ENCODE measurements at regions not wholly inside any gene's neighbourhood (a gene's known extent, or its start where the extent isn't known, plus 50 kb on each side); places are given as distances from the start of the nearest gene placed in this dataset.

DNA sequence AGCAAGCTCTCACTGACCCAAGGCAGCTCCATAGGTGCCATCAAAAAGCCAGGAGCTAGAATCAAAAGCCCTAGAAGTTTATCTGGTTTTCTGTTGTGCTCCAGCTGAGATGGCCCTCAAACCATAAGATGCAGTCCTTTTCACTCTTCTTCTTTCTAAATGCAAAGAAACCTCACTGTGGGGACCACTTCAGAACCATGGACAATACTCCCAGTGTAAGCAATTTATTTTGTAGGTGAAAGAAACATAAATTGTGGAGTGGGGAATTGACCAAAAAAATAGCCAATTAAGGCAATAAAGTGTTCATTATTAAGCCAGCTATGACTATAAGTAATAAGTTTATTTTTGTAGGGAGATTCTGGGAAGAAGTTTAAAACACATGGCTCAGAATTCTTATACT is 1399.9 kb downstream of the PLA2G4A start:
- H3K9me3 Mint-ChIP-seq: no peaks in the 10 kb centered on the region
- no peaks in the 10 kb centered on the region for H3K36me3 Mint-ChIP-seq
- H3K27me3 Mint-ChIP-seq: no peaks in the 10 kb centered on the region
- no peak overlapping the region for H3K4me3 Mint-ChIP-seq
- no peak for DNase-seq (ENCODE audit: extremely low spot score, unreplicated experiment)
- TF ChIP-seq, protein P1, sequence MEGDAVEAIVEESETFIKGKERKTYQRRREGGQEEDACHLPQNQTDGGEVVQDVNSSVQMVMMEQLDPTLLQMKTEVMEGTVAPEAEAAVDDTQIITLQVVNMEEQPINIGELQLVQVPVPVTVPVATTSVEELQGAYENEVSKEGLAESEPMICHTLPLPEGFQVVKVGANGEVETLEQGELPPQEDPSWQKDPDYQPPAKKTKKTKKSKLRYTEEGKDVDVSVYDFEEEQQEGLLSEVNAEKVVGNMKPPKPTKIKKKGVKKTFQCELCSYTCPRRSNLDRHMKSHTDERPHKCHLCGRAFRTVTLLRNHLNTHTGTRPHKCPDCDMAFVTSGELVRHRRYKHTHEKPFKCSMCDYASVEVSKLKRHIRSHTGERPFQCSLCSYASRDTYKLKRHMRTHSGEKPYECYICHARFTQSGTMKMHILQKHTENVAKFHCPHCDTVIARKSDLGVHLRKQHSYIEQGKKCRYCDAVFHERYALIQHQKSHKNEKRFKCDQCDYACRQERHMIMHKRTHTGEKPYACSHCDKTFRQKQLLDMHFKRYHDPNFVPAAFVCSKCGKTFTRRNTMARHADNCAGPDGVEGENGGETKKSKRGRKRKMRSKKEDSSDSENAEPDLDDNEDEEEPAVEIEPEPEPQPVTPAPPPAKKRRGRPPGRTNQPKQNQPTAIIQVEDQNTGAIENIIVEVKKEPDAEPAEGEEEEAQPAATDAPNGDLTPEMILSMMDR (conservative IDR thresholded peaks at IDR 0.05): no peak
- no peaks in the 10 kb centered on the region for H3K4me1 Mint-ChIP-seq (ENCODE audit: unreplicated experiment)
- H3K27ac Mint-ChIP-seq: no peak overlapping the region

DNA sequence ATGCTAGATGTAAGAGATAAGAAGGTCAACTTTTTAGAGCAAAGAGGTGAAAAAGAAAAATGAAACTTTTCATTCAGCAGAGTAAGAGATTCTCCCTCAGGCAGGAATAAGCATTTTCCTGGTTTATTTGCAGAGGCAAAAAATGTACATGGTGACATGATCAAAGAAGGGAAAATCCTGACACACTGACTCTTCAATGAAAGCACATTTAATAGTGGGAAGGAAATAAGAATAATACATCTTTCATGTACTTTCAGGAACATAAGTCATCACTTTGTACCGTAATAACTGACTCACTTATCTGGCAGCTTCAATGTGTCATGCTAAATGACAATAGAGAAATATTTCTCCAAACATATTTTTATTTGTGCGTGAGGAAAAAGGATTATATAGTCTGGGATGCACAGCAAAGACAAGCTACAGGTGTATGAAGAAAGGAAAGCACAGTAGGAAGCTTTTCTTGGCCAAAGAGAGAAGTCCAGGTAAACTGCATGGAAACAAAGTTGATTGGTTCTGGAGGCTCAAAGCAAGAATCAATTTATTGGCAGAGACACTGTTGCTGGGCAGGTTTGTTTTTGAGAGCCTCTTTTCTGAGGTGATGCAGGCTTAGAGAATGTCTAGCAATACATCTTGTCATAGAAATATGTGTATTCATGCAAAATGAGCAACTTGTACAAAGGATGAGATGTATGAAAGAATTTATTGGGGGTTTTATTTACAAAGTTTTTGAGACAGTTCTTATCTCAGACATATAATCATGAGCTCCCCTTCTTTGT is 1409.0 kb downstream of the PLA2G4A start:
- TF ChIP-seq, protein P1 (conservative IDR thresholded peaks at IDR 0.05): no peak
- H3K27ac Mint-ChIP-seq: peak overlapping the region; percentile 62
- no peaks in the 10 kb centered on the region for H3K9me3 Mint-ChIP-seq
- no peaks in the 10 kb centered on the region for H3K27me3 Mint-ChIP-seq
- H3K4me3 Mint-ChIP-seq: no peak overlapping the region
- no peaks in the 10 kb centered on the region for H3K36me3 Mint-ChIP-seq
- no peaks in the 10 kb centered on the region for H3K4me1 Mint-ChIP-seq (ENCODE audit: unreplicated experiment)
- DNase-seq (ENCODE audit: extremely low spot score, unreplicated experiment): no peak

DNA sequence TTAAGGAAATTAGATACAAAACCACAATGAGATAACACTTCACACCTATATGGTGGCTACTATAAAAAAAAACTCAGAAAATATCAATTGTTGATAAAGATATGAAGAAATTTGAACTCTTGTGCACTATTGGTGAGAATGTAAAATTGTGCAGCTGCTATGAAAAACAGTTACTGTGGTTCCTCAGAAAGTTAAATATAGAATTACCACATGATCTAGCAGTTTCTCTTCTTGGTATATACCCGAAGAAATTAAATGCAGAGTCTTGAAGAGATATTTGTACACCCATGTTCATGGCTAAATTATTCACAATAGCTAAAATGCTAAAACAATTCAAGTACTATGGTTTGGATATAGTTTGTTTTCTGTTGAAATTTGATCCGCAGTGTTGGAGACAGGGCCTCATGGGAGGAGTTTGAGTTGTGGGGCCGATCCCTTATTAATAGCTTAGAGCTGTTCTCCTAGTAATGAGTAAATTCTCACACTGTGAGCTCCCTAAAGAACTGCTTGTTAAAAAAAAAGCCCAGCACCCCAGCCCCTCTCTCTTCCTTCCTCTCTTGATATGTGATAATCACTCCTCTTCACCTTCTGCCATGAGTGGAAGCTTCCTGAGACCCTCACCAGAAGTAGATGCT is 1412.1 kb downstream of the PLA2G4A start:
- Mint-ChIP-seq H3K4me3 (no peak overlapping the region), H3K27me3 (no peaks in the 10 kb centered on the region), H3K27ac (no peak overlapping the region), H3K4me1 (ENCODE audit: unreplicated experiment) (no peaks in the 10 kb centered on the region), H3K36me3 (no peaks in the 10 kb centered on the region), H3K9me3 (no peaks in the 10 kb centered on the region)
- TF ChIP-seq, protein P1 (conservative IDR thresholded peaks at IDR 0.05): no peak
- no peak for DNase-seq (ENCODE audit: extremely low spot score, unreplicated experiment)

DNA sequence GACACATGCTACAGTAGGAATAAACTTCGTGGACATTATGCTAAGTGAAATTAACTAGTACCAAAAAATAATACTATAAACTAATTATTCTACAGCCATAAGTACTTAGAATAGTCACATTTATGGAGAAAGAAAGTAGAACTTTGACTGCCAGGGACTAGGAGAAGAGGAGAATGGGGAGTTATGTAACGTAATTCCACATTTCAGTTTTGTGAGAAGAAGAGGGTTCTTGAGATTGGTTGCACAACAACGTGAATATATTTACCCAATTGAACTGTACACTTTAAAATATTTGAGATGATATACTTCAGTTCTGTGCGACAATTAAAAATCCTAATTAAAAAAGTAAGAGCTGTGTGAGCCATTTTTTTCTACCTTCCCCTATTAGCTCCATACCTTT is 1412.9 kb downstream of the PLA2G4A start:
- no peaks in the 10 kb centered on the region for H3K4me1 Mint-ChIP-seq (ENCODE audit: unreplicated experiment)
- no peaks in the 10 kb centered on the region for H3K36me3 Mint-ChIP-seq
- TF ChIP-seq, protein P1 (conservative IDR thresholded peaks at IDR 0.05): no peak
- H3K9me3 Mint-ChIP-seq: no peaks in the 10 kb centered on the region
- H3K27me3 Mint-ChIP-seq: no peaks in the 10 kb centered on the region
- H3K4me3 Mint-ChIP-seq: no peak overlapping the region
- H3K27ac Mint-ChIP-seq: no peak overlapping the region
- no peak for DNase-seq (ENCODE audit: extremely low spot score, unreplicated experiment)

DNA sequence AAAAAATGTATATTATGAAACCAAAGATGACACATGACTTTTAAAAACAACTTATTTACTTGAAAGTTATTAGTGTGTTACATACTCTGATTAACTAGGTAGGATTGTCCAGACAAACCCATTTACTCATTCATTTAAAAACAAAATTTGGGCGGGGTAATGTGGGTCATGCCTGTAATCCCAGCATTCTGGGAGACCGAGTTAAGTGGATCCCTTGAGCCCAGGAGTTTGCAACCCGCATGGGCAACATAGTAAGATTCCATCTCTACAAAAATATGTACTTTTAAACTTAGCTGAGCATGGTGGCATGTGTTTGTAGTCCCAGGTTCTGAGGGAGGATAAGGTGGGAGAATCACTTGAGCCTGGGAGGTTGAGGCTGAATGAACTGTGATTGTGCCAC is 1414.7 kb downstream of the PLA2G4A start:
- Mint-ChIP-seq H3K36me3 (no peaks in the 10 kb centered on the region), H3K27ac (no peak overlapping the region), H3K4me1 (ENCODE audit: unreplicated experiment) (no peaks in the 10 kb centered on the region), H3K27me3 (no peaks in the 10 kb centered on the region), H3K4me3 (no peak overlapping the region), H3K9me3 (no peaks in the 10 kb centered on the region)
- DNase-seq (ENCODE audit: extremely low spot score, unreplicated experiment): no peak
- TF ChIP-seq, protein P1 (conservative IDR thresholded peaks at IDR 0.05): no peak

Data from type B pancreatic cell (in vitro differentiated cells).